HG02571 (cell line): ENCODE measurements at regions not wholly inside any gene's neighbourhood (a gene's known extent, or its start where the extent isn't known, plus 50 kb on each side); places are given as distances from the start of the nearest gene placed in this dataset.
A peak's percentile ranks its signal among the peaks of the same experiment; 100 is the strongest.

Experiments used
- ATAC-seq: cut with Tn5 transposase; IDR thresholded peaks from one replicate; pipeline ENCODE4 v1.9.1; 2021; ENCODE audit warnings: mild to moderate bottlenecking, moderate library complexity; ENCODE audit not compliant: unreplicated experiment

- no peak for ATAC-seq
These were observed 65.9 kb upstream of the AMZ2 start for GRCh38 chr17:68182011-68182306.

DNA sequence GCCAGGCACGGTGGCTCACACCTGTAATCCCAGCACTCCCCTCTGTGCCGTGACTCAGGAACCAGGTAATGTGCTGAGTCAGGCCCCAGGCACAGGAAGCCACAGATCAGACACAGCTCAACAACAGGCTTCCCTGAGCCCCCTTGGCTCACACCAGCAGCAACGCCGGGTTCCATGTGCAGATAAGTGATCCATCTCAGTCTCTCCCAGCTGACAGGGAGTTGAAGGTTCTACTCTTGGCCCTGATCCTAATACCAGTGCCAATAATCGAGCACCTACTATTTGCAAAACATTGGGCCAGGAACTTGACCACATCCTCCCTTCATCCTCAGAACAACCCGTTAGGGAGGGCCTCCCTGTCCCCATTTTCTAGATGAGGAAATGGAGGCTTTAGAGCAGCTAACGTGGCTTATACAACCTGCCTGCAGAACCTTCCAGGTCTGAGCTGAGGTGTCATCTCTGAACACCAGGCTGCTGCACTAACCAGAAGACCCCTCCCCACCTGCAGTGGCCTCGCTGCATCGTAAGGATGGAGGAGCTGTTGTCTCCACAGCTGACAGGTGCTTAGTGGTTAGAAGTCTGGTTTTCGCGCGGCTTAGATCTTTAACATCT is 64.8 kb upstream of the AMZ2 start:
- no peak for ATAC-seq

DNA sequence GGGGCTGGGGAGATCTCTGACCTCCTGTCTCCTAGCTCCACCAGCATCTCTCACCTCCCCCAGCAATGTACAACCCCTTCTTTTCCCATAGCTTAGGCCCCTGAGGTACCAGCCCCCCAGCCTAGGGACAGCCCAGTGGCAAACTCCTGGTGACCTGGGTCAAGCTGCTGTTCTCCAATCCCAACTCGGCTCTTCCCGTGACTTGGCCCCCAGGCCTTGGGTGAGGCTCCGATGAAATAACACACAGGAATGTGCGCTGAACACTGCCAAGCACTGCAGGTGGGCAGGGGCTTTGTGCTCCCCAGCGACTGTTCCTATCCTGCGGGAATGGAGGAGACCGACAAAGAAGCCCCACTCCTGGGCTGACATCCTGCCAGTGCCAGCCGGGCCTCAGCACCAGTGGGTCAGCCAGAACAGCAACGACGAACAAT is 63.7 kb upstream of the AMZ2 start:
- no peak for ATAC-seq

DNA sequence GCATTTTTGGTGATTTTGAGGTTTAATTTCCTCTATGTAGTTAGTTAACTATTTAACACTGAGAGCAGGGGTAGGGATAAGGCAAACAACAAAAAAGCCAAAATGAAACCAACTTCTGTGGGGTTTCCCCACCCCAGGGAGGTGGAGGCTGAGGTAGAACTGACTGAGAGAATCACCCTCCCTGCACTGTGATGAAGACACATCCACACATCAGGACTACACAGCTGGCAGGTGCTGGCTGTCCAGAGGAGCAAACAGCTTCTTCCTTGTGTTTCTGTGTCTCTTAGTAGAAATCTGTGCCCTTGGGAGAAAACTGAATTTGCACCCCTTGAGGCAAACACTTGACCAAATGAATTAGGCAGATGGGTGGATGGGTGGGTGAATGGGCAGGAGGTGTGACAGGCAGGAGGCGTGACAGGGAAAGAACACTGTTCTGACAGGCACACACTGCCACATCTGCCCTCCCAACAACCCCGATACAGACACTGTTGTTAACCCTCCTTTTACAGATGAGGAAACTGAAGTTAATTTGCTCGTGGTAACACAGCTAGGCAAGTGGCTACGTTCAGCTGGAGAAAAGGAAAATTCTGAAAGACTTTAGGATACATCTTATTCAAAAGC is 62.9 kb upstream of the AMZ2 start:
- ATAC-seq: peak; percentile 51

DNA sequence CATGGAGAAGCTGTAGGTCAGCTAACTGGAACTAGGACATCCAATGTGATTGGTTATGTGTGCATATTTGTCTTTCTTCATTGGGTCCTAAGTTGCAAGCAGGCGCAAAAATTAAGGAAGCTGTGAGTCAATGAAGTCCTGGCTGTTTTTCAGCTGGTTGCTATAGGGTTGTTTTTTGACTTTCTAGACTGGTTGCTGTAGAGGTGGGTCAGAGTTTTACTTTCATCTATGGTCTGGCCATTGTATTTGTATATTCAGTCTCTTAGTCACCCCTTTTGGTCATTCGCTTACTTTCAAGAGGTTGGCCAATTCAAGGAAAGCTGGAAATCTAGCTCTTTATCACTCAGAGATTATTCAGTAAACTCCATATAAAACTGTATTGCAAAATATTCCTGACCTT is 62.0 kb upstream of the AMZ2 start:
- ATAC-seq: no peak

- ATAC-seq: no peak
These were observed 57.3 kb upstream of the AMZ2 start for GRCh38 chr17:68190495-68190894.

DNA sequence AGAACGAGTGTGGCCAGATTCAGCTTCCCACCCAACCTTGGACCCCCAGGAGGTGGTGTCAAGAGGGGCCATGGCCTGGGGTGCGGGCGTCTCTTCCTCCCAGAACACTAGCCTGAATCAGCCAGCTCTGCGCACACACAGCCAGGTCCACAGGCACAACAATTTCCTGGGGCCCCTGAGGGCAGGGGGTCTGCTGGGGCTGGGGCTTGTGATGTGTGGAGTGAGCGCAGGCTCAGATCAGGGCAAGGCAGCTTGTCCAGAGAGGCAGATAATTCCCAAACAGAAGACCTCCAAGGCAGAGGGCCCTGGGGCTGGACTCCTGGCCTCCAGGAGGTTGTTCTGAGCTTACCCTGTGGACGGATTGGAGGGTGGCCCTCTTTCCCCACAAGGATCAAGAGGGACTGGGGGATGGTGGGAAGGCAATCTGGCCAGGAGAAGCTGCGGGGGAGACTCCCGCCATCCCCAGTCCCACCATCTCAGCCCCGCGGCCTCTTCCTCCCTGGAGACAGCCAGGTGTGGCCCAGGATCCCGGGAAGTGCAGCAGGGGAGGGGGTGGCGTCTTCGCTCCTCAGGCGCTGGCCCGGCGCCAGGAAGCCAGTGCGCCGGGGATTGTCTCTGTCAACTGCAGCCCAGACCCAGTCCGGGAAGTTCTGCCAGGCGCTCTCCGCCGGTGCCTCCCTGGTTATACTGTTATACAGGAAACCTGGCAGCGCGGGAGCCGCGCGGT is 52.0 kb upstream of the AMZ2 start:
- ATAC-seq: no peak

DNA sequence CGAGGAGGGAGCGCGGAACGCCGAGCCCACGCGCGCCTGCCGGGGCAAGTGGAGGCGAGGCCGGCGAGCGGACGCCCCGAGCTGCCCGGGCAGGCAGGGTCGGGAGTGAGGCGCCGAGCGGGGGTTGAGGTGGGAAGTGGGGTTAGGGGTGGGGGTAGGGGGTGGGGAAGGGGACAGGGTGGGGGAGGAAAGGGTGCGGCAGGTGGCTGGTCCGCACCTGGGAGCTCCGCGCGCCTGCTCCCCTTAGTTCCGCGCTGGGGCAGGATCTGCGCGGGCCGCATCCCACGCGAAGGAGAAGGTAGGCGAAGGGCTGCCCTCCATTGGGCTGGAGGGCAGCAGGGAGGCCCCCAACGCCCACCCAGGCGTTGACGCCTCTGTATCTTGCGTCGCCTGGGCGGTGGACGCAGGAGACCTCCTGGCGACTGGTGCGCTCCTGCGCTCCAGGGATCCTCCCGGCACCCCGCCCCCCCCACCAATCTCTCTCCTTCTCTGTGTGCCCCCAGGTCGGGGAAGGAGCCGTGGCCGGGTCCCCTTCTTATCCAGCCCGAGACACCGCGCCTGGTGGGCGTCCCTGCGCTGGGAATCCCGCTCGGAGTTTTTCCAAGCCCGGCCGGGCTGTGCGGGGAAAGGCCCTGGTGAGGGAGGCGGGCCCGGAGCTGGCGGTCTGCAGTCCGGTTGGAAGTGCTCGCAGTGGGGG is 51.3 kb upstream of the AMZ2 start:
- no peak for ATAC-seq

DNA sequence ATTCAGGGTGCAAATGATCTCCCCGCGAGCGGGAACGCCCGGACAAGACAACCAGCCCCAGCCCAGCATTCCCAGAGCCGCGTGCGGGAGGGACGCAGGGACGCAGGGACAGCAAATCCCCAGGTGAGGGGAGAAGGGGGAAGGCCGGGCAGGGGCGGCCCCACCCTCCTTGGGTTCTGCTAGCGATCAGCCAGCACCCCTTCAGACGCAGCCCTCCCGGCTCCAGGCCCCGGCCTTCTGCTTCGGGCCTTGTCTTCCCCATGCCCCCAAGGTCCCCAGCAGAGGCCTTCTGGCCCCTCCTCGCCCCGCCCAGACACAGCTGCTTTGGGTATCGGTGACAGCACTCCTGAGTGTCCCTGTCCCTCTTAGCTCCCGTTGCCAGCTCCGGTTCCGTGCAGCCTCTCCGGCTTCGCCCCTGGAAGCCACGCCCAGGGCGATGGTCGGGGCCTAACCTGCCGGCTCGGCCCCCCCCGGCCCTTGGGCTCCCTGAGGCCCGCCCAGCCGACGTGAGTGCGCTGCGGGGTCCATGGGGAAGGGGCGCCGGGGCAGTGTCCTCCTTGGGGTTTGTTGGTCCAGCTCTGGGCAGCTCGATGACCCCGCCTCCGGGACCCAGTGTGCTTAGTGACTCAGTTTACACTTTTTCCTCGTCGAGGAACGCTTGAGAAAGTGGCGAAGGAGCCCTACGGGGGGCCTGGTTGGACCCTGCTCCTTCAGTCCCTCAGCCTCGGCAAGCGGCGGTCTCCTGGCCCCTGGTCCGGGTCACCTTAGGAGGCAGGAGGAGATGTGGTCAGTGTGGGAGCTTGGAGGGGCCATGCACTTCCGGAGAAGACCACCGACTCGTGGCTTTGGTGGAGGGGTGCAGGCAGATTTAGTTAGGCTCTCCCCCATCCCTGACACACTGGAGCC is 50.5 kb upstream of the AMZ2 start:
- no peak for ATAC-seq

GRCh38 chr17:68197997-68198930 is 49.6 kb upstream of the AMZ2 start:
- ATAC-seq: no peak
